ENCODE measurements at regions not wholly inside any gene's neighbourhood (a gene's known extent, or its start where the extent isn't known, plus 50 kb on each side); places are given as distances from the start of the nearest gene placed in this dataset.

DNA sequence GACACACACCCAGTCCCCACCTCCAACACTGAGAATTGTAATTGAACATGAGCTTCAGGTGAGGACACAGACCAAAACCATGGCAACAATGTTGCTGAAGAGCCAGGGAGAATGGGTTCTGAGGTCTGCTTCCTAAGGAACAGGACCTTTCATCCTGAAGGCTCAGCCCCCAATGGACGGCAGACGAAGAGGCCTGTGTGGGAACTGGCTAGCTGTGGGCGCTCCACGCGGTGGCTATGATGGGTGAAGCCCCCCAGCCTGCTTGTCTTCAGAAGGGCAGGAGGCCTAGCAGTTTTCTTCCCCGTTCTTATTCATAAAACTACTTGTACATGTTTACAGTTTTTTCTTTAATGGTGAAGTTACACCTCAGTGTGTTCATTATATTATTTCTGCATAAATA is 136.1 kb upstream of the SPACA7 start:
- CTCF ChIA-PET: no interaction called here
- H3K9ac ChIP-seq (replicated peaks; ENCODE audit: extremely low read depth, insufficient read depth, low read length): no peak overlapping the region
- H4K20me1 ChIP-seq (replicated peaks; ENCODE audit: control insufficient read depth, extremely low read depth, insufficient read depth, low read length): no peaks in the 10 kb centered on the region
- no peak overlapping the region for H2AFZ ChIP-seq (ENCODE audit: low read depth, low read length)
- no peaks in the 10 kb centered on the region for H3K79me2 ChIP-seq (ENCODE audit: control insufficient read depth, insufficient read depth, low read length)
- BruUV-seq (replicated peaks): no TSS peak
- H3K27me3 ChIP-seq (ENCODE audit: control insufficient read depth in 2 of 2, insufficient read depth in 2 of 2, low read length in 2 of 2): no peaks in the 10 kb centered on the region
- H3K4me3 ChIP-seq (replicated peaks in 1 of 3; ENCODE audit: insufficient read depth in 1 of 3, low read depth in 1 of 3, low read length in 3 of 3): no peak overlapping the region
- H3K9me3 ChIP-seq (replicated peaks; ENCODE audit: control insufficient read depth, insufficient read depth, low read length): no peaks in the 10 kb centered on the region
- FAIRE-seq: no peak
- no peak overlapping the region for H3K4me2 ChIP-seq (ENCODE audit: insufficient read depth, low read length)
- intact Hi-C loops (cut with micrococcal nuclease) (no loop called here), dilution Hi-C loops (cut with MboI; ENCODE audit: extremely low pct_ligation_motif_present, low sequenced_read_pairs) (no loop called here)
- H3K36me3 ChIP-seq (ENCODE audit: control insufficient read depth in 2 of 2, extremely low read depth in 1 of 2, insufficient read depth in 2 of 2, low read length in 2 of 2): no peaks in the 10 kb centered on the region
- no peak for DNase-seq (ENCODE audit: low read depth, low spot score)
- H3K9me1 ChIP-seq (replicated peaks; ENCODE audit: control insufficient read depth, extremely low read depth, insufficient read depth, low read length): no peaks in the 10 kb centered on the region
- no peak for TF ChIP-seq MYC (IDR thresholded peaks at IDR 0.05; ENCODE audit: low read depth, low read length)
- TF ChIP-seq, protein P1, sequence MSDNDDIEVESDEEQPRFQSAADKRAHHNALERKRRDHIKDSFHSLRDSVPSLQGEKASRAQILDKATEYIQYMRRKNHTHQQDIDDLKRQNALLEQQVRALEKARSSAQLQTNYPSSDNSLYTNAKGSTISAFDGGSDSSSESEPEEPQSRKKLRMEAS (IDR thresholded peaks at IDR 0.05; ENCODE audit: insufficient read depth, insufficient read length): no peak
- no peaks in the 10 kb centered on the region for H3K4me1 ChIP-seq (ENCODE audit: control insufficient read depth, extremely low read depth, insufficient read depth, low read length)
- POLR2A ChIA-PET: no interaction called here
- no peak overlapping the region for H3K27ac ChIP-seq (ENCODE audit: insufficient read depth, low read depth, low read length)

DNA sequence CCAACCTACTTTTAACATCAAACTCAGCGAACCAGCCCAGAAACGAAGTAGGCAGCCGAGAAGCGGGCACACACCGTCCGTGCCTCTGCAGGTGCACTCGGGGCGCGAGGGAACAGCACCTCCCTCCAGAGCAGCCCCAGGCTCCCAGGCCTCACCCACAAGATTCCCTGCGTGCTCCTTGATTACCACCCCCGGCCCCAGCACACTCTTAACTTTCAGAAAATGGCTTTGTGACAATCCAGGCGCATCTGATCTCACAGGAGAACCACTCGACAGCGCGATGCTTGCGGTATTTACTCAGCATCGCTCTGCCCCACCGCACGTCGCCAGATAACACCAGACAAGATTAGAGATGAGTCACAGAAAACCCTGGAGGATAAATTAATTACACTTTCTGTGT is 134.9 kb upstream of the SPACA7 start:
- no peaks in the 10 kb centered on the region for H3K36me3 ChIP-seq (ENCODE audit: control insufficient read depth in 2 of 2, extremely low read depth in 1 of 2, insufficient read depth in 2 of 2, low read length in 2 of 2)
- TF ChIP-seq, protein P2, sequence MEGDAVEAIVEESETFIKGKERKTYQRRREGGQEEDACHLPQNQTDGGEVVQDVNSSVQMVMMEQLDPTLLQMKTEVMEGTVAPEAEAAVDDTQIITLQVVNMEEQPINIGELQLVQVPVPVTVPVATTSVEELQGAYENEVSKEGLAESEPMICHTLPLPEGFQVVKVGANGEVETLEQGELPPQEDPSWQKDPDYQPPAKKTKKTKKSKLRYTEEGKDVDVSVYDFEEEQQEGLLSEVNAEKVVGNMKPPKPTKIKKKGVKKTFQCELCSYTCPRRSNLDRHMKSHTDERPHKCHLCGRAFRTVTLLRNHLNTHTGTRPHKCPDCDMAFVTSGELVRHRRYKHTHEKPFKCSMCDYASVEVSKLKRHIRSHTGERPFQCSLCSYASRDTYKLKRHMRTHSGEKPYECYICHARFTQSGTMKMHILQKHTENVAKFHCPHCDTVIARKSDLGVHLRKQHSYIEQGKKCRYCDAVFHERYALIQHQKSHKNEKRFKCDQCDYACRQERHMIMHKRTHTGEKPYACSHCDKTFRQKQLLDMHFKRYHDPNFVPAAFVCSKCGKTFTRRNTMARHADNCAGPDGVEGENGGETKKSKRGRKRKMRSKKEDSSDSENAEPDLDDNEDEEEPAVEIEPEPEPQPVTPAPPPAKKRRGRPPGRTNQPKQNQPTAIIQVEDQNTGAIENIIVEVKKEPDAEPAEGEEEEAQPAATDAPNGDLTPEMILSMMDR (IDR thresholded peaks at IDR 0.05; ENCODE audit: extremely low read depth in 1 of 2, insufficient read depth in 1 of 2, low read depth in 1 of 2, low read length in 2 of 2): no peak
- TF ChIP-seq, protein P1 (IDR thresholded peaks at IDR 0.05; ENCODE audit: insufficient read depth, insufficient read length): no peak
- no peak for TF ChIP-seq POLR2A (IDR thresholded peaks at IDR 0.05; ENCODE audit: low read depth, low read length)
- TF ChIP-seq EZH2 (IDR thresholded peaks at IDR 0.05; ENCODE audit: borderline replicate concordance, low read depth, low read length, severe bottlenecking): no peak
- no peak for TF ChIP-seq GATA2 (IDR thresholded peaks at IDR 0.05; ENCODE audit: insufficient read depth, insufficient read length, low read depth, low read length)
- no peak for TF ChIP-seq MYC (IDR thresholded peaks at IDR 0.05; ENCODE audit: low read depth, low read length)
- TF ChIP-seq FOS (IDR thresholded peaks at IDR 0.05; ENCODE audit: borderline replicate concordance, insufficient read depth, low read length): no peak
- TF ChIP-seq POLR2AphosphoS5 (IDR thresholded peaks at IDR 0.05; ENCODE audit: insufficient read depth, low read depth, low read length): no peak
- no peak for TF ChIP-seq JUN (IDR thresholded peaks at IDR 0.05; ENCODE audit: borderline replicate concordance, insufficient read depth, insufficient read length, low read depth)
- no peaks in the 10 kb centered on the region for H3K9me3 ChIP-seq (replicated peaks; ENCODE audit: control insufficient read depth, insufficient read depth, low read length)
- no peaks in the 10 kb centered on the region for H3K27me3 ChIP-seq (ENCODE audit: control insufficient read depth in 2 of 2, insufficient read depth in 2 of 2, low read length in 2 of 2)
- CTCF ChIA-PET: no interaction called here
- H3K9me1 ChIP-seq (replicated peaks; ENCODE audit: control insufficient read depth, extremely low read depth, insufficient read depth, low read length): no peaks in the 10 kb centered on the region
- intact Hi-C loops (cut with micrococcal nuclease) (no loop called here), dilution Hi-C loops (cut with MboI; ENCODE audit: extremely low pct_ligation_motif_present, low sequenced_read_pairs) (no loop called here)
- H3K9ac ChIP-seq (replicated peaks; ENCODE audit: extremely low read depth, insufficient read depth, low read length): no peak overlapping the region
- H2AFZ ChIP-seq (ENCODE audit: low read depth, low read length): no peak overlapping the region
- no peaks in the 10 kb centered on the region for H3K79me2 ChIP-seq (ENCODE audit: control insufficient read depth, insufficient read depth, low read length)
- FAIRE-seq (no peak), DNase-seq (ENCODE audit: low read depth, low spot score) (no peak)
- no peaks in the 10 kb centered on the region for H4K20me1 ChIP-seq (replicated peaks; ENCODE audit: control insufficient read depth, extremely low read depth, insufficient read depth, low read length)
- no TSS peak for BruUV-seq (replicated peaks)
- no peaks in the 10 kb centered on the region for H3K4me1 ChIP-seq (ENCODE audit: control insufficient read depth, extremely low read depth, insufficient read depth, low read length)
- H3K27ac ChIP-seq (ENCODE audit: insufficient read depth, low read depth, low read length): no peak overlapping the region
- H3K4me3 ChIP-seq (replicated peaks in 1 of 3; ENCODE audit: insufficient read depth in 1 of 3, low read depth in 1 of 3, low read length in 3 of 3): no peak overlapping the region
- POLR2A ChIA-PET: no interaction called here
- H3K4me2 ChIP-seq (ENCODE audit: insufficient read depth, low read length): no peak overlapping the region
